HEK293T (cell line): ENCODE measurements at regions not wholly inside any gene's neighbourhood (a gene's known extent, or its start where the extent isn't known, plus 50 kb on each side); places are given as distances from the start of the nearest gene placed in this dataset.
"Not testable (repeated sequence)": the region's sequence is repeated elsewhere in the genome, so short reads cannot be mapped to it uniquely, and the experiment has no call there.

Source experiments
- BHLHE40 ChIP-seq: fragments of 450-650 bp; IDR thresholded peaks from 2 replicates; pipeline ENCODE4 v1.6.1; 2016; ENCODE audit warnings: mild to moderate bottlenecking, moderate library complexity, borderline replicate concordance
- ELF4 ChIP-seq: fragments of 450-650 bp; IDR thresholded peaks from 2 replicates; pipeline ENCODE4 v1.6.1; 2017; ENCODE audit warnings: antibody characterized with exemption
- FOXK2 ChIP-seq: fragments of 450-650 bp; IDR thresholded peaks from 2 replicates; pipeline ENCODE4 v1.6.1; 2016; ENCODE audit warnings: mild to moderate bottlenecking
- FOXM1 ChIP-seq: fragments of 450-650 bp; IDR thresholded peaks from 2 replicates; pipeline ENCODE4 v1.6.1; 2017; ENCODE audit warnings: mild to moderate bottlenecking, borderline replicate concordance
- NFRKB ChIP-seq: fragments of 450-650 bp; IDR thresholded peaks from 2 replicates; pipeline ENCODE4 v1.6.1; 2016; ENCODE audit warnings: mild to moderate bottlenecking, moderate library complexity
- SP1 ChIP-seq: fragments of 450-650 bp; IDR thresholded peaks from 2 replicates; pipeline ENCODE4 v1.6.1; 2017
- SUZ12 ChIP-seq: fragments of 450-650 bp; IDR thresholded peaks from 2 replicates; pipeline ENCODE4 v1.6.1; 2016; ENCODE audit warnings: mild to moderate bottlenecking
- TARDBP ChIP-seq: fragments of 450-650 bp; IDR thresholded peaks from 2 replicates; pipeline ENCODE4 v1.6.1; 2016

- TF ChIP-seq SUZ12, BHLHE40, FOXK2, SP1, NFRKB, TARDBP, ELF4, FOXM1: not testable (repeated sequence)
Observed at GRCh38 chr2:90293806-90294205, 1602.3 kb downstream of the RPIA start.
